ENCODE measurements at regions not wholly inside any gene's neighbourhood (a gene's known extent, or its start where the extent isn't known, plus 50 kb on each side); places are given as distances from the start of the nearest gene placed in this dataset.

- Histone ChIP-seq H3K9me3 (ENCODE audit: low read depth) (no peaks in the 10 kb centered on the region), H3K27ac (no peak overlapping the region), H3K36me3 (no peaks in the 10 kb centered on the region), H3K4me3 (no peak overlapping the region), H3K4me1 (ENCODE audit: low read depth) (peaks cover 12% of the 10 kb centered on the region), H3K27me3 (no peaks in the 10 kb centered on the region)
- DNase-seq (ENCODE audit: low read depth in 1 of 2, low spot score in 1 of 2) = no peak
- no peak for TF ChIP-seq CTCF (IDR thresholded peaks at IDR 0.05; ENCODE audit: low read depth, low read length)
Observed at GRCh38 chr21:28518630-28519029, 474.0 kb downstream of the LTN1 start.

GRCh38 chr21:28516991-28517592 is 475.6 kb downstream of the LTN1 start:
- Histone ChIP-seq H3K9me3 (ENCODE audit: low read depth) (no peaks in the 10 kb centered on the region), H3K27ac (no peak overlapping the region), H3K4me3 (no peak overlapping the region), H3K27me3 (no peaks in the 10 kb centered on the region), H3K36me3 (no peaks in the 10 kb centered on the region), H3K4me1 (ENCODE audit: low read depth) (peaks cover 18% of the 10 kb centered on the region)
- peak; percentile 80 for TF ChIP-seq CTCF (IDR thresholded peaks at IDR 0.05; ENCODE audit: low read depth, low read length)
- DNase-seq (ENCODE audit: low read depth in 1 of 2, low spot score in 1 of 2) = peak; percentile 67 to 84

- Histone ChIP-seq H3K27me3 (no peaks in the 10 kb centered on the region), H3K4me1 (ENCODE audit: low read depth) (peaks cover 11% of the 10 kb centered on the region), H3K27ac (peak overlapping the region; percentile 22), H3K4me3 (no peak overlapping the region), H3K9me3 (ENCODE audit: low read depth) (no peaks in the 10 kb centered on the region), H3K36me3 (no peaks in the 10 kb centered on the region)
- no peak for TF ChIP-seq CTCF (IDR thresholded peaks at IDR 0.05; ENCODE audit: low read depth, low read length)
- DNase-seq (ENCODE audit: low read depth in 1 of 2, low spot score in 1 of 2) = no peak
Observed at GRCh38 chr21:28516021-28516420, 476.7 kb downstream of the LTN1 start.

GRCh38 chr21:28513428-28513827 is 479.2 kb downstream of the LTN1 start:
- no peak for TF ChIP-seq CTCF (IDR thresholded peaks at IDR 0.05; ENCODE audit: low read depth, low read length)
- Histone ChIP-seq H3K9me3 (ENCODE audit: low read depth) (no peaks in the 10 kb centered on the region), H3K4me1 (ENCODE audit: low read depth) (peaks cover 11% of the 10 kb centered on the region), H3K4me3 (no peak overlapping the region), H3K27me3 (no peaks in the 10 kb centered on the region), H3K27ac (no peak overlapping the region), H3K36me3 (no peaks in the 10 kb centered on the region)
- peak in 1 of 2 donors; percentile 9 for DNase-seq (ENCODE audit: low read depth in 1 of 2, low spot score in 1 of 2)

GRCh38 chr21:28509031-28509430 is 483.6 kb downstream of the LTN1 start:
- TF ChIP-seq CTCF (IDR thresholded peaks at IDR 0.05; ENCODE audit: low read depth, low read length) = no peak
- no peak overlapping the region for H3K27ac ChIP-seq
- H3K9me3 ChIP-seq (ENCODE audit: low read depth) = no peaks in the 10 kb centered on the region
- no peak for DNase-seq (ENCODE audit: low read depth in 1 of 2, low spot score in 1 of 2)
- no peak overlapping the region for H3K4me3 ChIP-seq
- no peaks in the 10 kb centered on the region for H3K36me3 ChIP-seq
- no peaks in the 10 kb centered on the region for H3K27me3 ChIP-seq
- peaks cover 5% of the 10 kb centered on the region for H3K4me1 ChIP-seq (ENCODE audit: low read depth)
